Stimulated activated CD4-positive, alpha-beta T cell treated with anti-CD3 and anti-CD28 coated beads, Interleukin-4, amount 100 ng/mL, for 1 hour (primary cell): ENCODE measurements at regions not wholly inside any gene's neighbourhood (a gene's known extent, or its start where the extent isn't known, plus 50 kb on each side); places are given as distances from the start of the nearest gene placed in this dataset.

Experiments used
- DNase-seq: peaks from one replicate; pipeline ENCODE4 v3.0.0-alpha.2; 2020

GRCh38 chr14:94717808-94718207, 52.1 kb downstream of the GSC start:
- no peak for DNase-seq

- DNase-seq: no peak
These were observed 52.9 kb downstream of the GSC start for GRCh38 chr14:94716976-94717375.

GRCh38 chr14:94713115-94713514, 56.8 kb downstream of the GSC start:
- DNase-seq: no peak

GRCh38 chr14:94710731-94711130, 59.2 kb downstream of the GSC start:
- DNase-seq: no peak

- no peak for DNase-seq
These were observed 62.4 kb downstream of the GSC start for GRCh38 chr14:94707494-94707893.

- DNase-seq: no peak
These were observed 63.8 kb downstream of the GSC start for GRCh38 chr14:94706133-94706532.

GRCh38 chr14:94702629-94703028, 67.3 kb downstream of the GSC start:
- no peak for DNase-seq

GRCh38 chr14:94701861-94702370, 68.0 kb downstream of the GSC start:
- DNase-seq: no peak

GRCh38 chr14:94700336-94700735, 69.6 kb downstream of the GSC start:
- DNase-seq: no peak

GRCh38 chr14:94699831-94700230, 70.1 kb downstream of the GSC start:
- DNase-seq: no peak

- no peak for DNase-seq
These were observed 71.9 kb downstream of the GSC start for GRCh38 chr14:94697773-94698556.

- DNase-seq: no peak
These were observed 73.4 kb downstream of the GSC start for GRCh38 chr14:94696518-94696917.

- no peak for DNase-seq
These were observed 74.7 kb downstream of the GSC start for GRCh38 chr14:94695231-94695630.

GRCh38 chr14:94691660-94692034, 78.3 kb downstream of the GSC start:
- DNase-seq: no peak

- DNase-seq: no peak
These were observed 78.8 kb downstream of the GSC start for GRCh38 chr14:94690896-94691659.

- no peak for DNase-seq
These were observed 78.3 kb downstream of the SERPINA3 start for GRCh38 chr14:94690486-94690885.

GRCh38 chr14:94689985-94690400, 77.8 kb downstream of the SERPINA3 start:
- DNase-seq: no peak

GRCh38 chr14:94689218-94689984, 77.2 kb downstream of the SERPINA3 start:
- peak; percentile 53 for DNase-seq

- no peak for DNase-seq
These were observed 74.4 kb downstream of the SERPINA3 start for GRCh38 chr14:94686511-94687160.

- no peak for DNase-seq
These were observed 73.7 kb downstream of the SERPINA3 start for GRCh38 chr14:94685681-94686485.

GRCh38 chr14:94685166-94685581, 73.0 kb downstream of the SERPINA3 start:
- no peak for DNase-seq

GRCh38 chr14:94682736-94683135, 70.5 kb downstream of the SERPINA3 start:
- DNase-seq: no peak
